SK-N-SH (cell line): ENCODE measurements at regions not wholly inside any gene's neighbourhood (a gene's known extent, or its start where the extent isn't known, plus 50 kb on each side); places are given as distances from the start of the nearest gene placed in this dataset.

Source experiments
- GABPA ChIP-seq: IDR thresholded peaks from 2 replicates; pipeline ENCODE4 v1.4.0; 2012; ENCODE audit warnings: low read depth, mild to moderate bottlenecking
- RFX5 ChIP-seq: IDR thresholded peaks from 2 replicates; pipeline ENCODE4 v1.6.1; 2012; ENCODE audit warnings: mild to moderate bottlenecking, improper control_type of control experiment, low read length
- TF ChIP-seq, protein P1 (sequence below): fragments of 150-350 bp; IDR thresholded peaks from 2 replicates; pipeline ENCODE4 v1.6.1; 2017; ENCODE audit warnings: antibody characterized with exemption, low read length, low read depth, borderline replicate concordance

DNA sequence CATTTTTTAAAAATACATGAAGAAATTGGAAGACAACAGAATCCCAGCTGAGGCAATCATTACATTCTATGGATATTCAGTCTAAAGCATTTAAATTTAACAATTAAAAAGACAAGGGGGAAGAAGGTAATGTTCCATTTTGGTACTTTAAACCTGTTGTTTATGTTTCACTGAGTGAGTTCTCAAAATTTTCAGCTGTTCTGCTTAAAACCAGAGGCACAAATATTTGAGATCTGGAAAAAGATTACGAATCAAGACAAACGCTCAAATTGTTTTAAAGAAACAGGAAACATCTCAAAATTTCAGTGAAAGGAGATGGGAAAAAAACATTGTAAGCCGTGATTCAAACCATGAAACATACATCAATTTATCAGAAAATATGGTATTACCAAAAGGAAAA, 656.2 kb upstream of the CHAC2 start:
- TF ChIP-seq, protein P1, sequence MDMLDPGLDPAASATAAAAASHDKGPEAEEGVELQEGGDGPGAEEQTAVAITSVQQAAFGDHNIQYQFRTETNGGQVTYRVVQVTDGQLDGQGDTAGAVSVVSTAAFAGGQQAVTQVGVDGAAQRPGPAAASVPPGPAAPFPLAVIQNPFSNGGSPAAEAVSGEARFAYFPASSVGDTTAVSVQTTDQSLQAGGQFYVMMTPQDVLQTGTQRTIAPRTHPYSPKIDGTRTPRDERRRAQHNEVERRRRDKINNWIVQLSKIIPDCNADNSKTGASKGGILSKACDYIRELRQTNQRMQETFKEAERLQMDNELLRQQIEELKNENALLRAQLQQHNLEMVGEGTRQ = no peak
- TF ChIP-seq GABPA = no peak
- no peak for TF ChIP-seq RFX5
